ENCODE measurements at regions not wholly inside any gene's neighbourhood (a gene's known extent, or its start where the extent isn't known, plus 50 kb on each side); places are given as distances from the start of the nearest gene placed in this dataset.
A peak's percentile ranks its signal among the peaks of the same experiment; 100 is the strongest.

GRCh38 chr4:147173322-147173721, 227.7 kb upstream of the TTC29 start:
- no peak for DNase-seq (ENCODE audit: low read depth, low spot score)
- Histone ChIP-seq H3K9me3 (ENCODE audit: low read depth, low read length) (no peaks in the 10 kb centered on the region), H3K4me3 (no peak overlapping the region), H3K9ac (ENCODE audit: insufficient read length) (no peak overlapping the region), H3K27ac (no peak overlapping the region), H3K36me3 (ENCODE audit: insufficient read depth, low read length) (no peaks in the 10 kb centered on the region)
- TF ChIP-seq FOXP2 (optimal IDR thresholded peaks at IDR 0.05; ENCODE audit: control extremely low read depth, extremely low read length, insufficient read depth) (no peak), EZH2 (IDR thresholded peaks at IDR 0.05) (no peak), POLR2AphosphoS5 (IDR thresholded peaks at IDR 0.05; ENCODE audit: borderline replicate concordance, low read depth, low read length) (no peak)

- H3K9ac ChIP-seq (ENCODE audit: insufficient read length), result no peak overlapping the region
- no peaks in the 10 kb centered on the region for H3K36me3 ChIP-seq (ENCODE audit: insufficient read depth, low read length)
- no peak for DNase-seq (ENCODE audit: low read depth, low spot score)
- H3K9me3 ChIP-seq (ENCODE audit: low read depth, low read length), result no peaks in the 10 kb centered on the region
- peak overlapping the region; percentile 27 for H3K4me3 ChIP-seq
- TF ChIP-seq EZH2 (IDR thresholded peaks at IDR 0.05) (no peak), FOXP2 (optimal IDR thresholded peaks at IDR 0.05; ENCODE audit: control extremely low read depth, extremely low read length, insufficient read depth) (no peak), POLR2AphosphoS5 (IDR thresholded peaks at IDR 0.05; ENCODE audit: borderline replicate concordance, low read depth, low read length) (no peak)
- peak overlapping the region; percentile 22; the same call in 1 of the 2 replicates for H3K27ac ChIP-seq
Observed at GRCh38 chr4:147173797-147174432, 228.3 kb upstream of the TTC29 start.

GRCh38 chr4:147174591-147174990, 228.9 kb upstream of the TTC29 start:
- no peak for TF ChIP-seq EZH2 (IDR thresholded peaks at IDR 0.05)
- no peak for TF ChIP-seq FOXP2 (optimal IDR thresholded peaks at IDR 0.05; ENCODE audit: control extremely low read depth, extremely low read length, insufficient read depth)
- TF ChIP-seq POLR2AphosphoS5 (IDR thresholded peaks at IDR 0.05; ENCODE audit: borderline replicate concordance, low read depth, low read length), result no peak; the same call in 1 of the 2 replicates
- Histone ChIP-seq H3K9ac (ENCODE audit: insufficient read length) (no peak overlapping the region), H3K9me3 (ENCODE audit: low read depth, low read length) (no peaks in the 10 kb centered on the region), H3K36me3 (ENCODE audit: insufficient read depth, low read length) (no peaks in the 10 kb centered on the region), H3K4me3 (no peak overlapping the region; the same call in 1 of the 2 replicates), H3K27ac (peak overlapping the region; percentile 22; the same call in 1 of the 2 replicates)
- peak; percentile 96 for DNase-seq (ENCODE audit: low read depth, low spot score)

- no peak overlapping the region for H3K9ac ChIP-seq (ENCODE audit: insufficient read length)
- H3K27ac ChIP-seq, result no peak overlapping the region
- TF ChIP-seq EZH2 (IDR thresholded peaks at IDR 0.05) (no peak), POLR2AphosphoS5 (IDR thresholded peaks at IDR 0.05; ENCODE audit: borderline replicate concordance, low read depth, low read length) (no peak), FOXP2 (optimal IDR thresholded peaks at IDR 0.05; ENCODE audit: control extremely low read depth, extremely low read length, insufficient read depth) (no peak)
- H3K4me3 ChIP-seq, result no peak overlapping the region
- DNase-seq (ENCODE audit: low read depth, low spot score), result no peak
- no peaks in the 10 kb centered on the region for H3K9me3 ChIP-seq (ENCODE audit: low read depth, low read length)
- H3K36me3 ChIP-seq (ENCODE audit: insufficient read depth, low read length), result no peaks in the 10 kb centered on the region
Observed at GRCh38 chr4:147175460-147176025, 229.9 kb upstream of the TTC29 start.

GRCh38 chr4:147182041-147182440, 236.4 kb upstream of the TTC29 start:
- H3K27ac ChIP-seq, result no peak overlapping the region
- no peak for DNase-seq (ENCODE audit: low read depth, low spot score)
- TF ChIP-seq FOXP2 (optimal IDR thresholded peaks at IDR 0.05; ENCODE audit: control extremely low read depth, extremely low read length, insufficient read depth) (no peak), POLR2AphosphoS5 (IDR thresholded peaks at IDR 0.05; ENCODE audit: borderline replicate concordance, low read depth, low read length) (no peak), EZH2 (IDR thresholded peaks at IDR 0.05) (no peak)
- H3K9ac ChIP-seq (ENCODE audit: insufficient read length), result no peak overlapping the region
- no peaks in the 10 kb centered on the region for H3K9me3 ChIP-seq (ENCODE audit: low read depth, low read length)
- no peak overlapping the region for H3K4me3 ChIP-seq
- H3K36me3 ChIP-seq (ENCODE audit: insufficient read depth, low read length), result no peaks in the 10 kb centered on the region

- Histone ChIP-seq H3K4me3 (no peak overlapping the region), H3K9me3 (ENCODE audit: low read depth, low read length) (no peaks in the 10 kb centered on the region), H3K36me3 (ENCODE audit: insufficient read depth, low read length) (no peaks in the 10 kb centered on the region), H3K27ac (no peak overlapping the region), H3K9ac (ENCODE audit: insufficient read length) (no peak overlapping the region)
- no peak for DNase-seq (ENCODE audit: low read depth, low spot score)
- TF ChIP-seq FOXP2 (optimal IDR thresholded peaks at IDR 0.05; ENCODE audit: control extremely low read depth, extremely low read length, insufficient read depth), result no peak
- TF ChIP-seq EZH2 (IDR thresholded peaks at IDR 0.05), result no peak
- no peak for TF ChIP-seq POLR2AphosphoS5 (IDR thresholded peaks at IDR 0.05; ENCODE audit: borderline replicate concordance, low read depth, low read length)
Observed at GRCh38 chr4:147192679-147193078, 247.0 kb upstream of the TTC29 start.

- H3K9me3 ChIP-seq (ENCODE audit: low read depth, low read length), result no peaks in the 10 kb centered on the region
- H3K36me3 ChIP-seq (ENCODE audit: insufficient read depth, low read length), result no peaks in the 10 kb centered on the region
- H3K27ac ChIP-seq, result no peak overlapping the region
- no peak overlapping the region for H3K9ac ChIP-seq (ENCODE audit: insufficient read length)
- no peak for DNase-seq (ENCODE audit: low read depth, low spot score)
- no peak overlapping the region for H3K4me3 ChIP-seq
- TF ChIP-seq FOXP2 (optimal IDR thresholded peaks at IDR 0.05; ENCODE audit: control extremely low read depth, extremely low read length, insufficient read depth), result no peak
- TF ChIP-seq EZH2 (IDR thresholded peaks at IDR 0.05), result no peak
- TF ChIP-seq POLR2AphosphoS5 (IDR thresholded peaks at IDR 0.05; ENCODE audit: borderline replicate concordance, low read depth, low read length), result no peak
Observed at GRCh38 chr4:147194114-147194513, 248.4 kb upstream of the TTC29 start.

- Histone ChIP-seq H3K27ac (no peak overlapping the region), H3K4me3 (no peak overlapping the region), H3K9ac (ENCODE audit: insufficient read length) (no peak overlapping the region), H3K36me3 (ENCODE audit: insufficient read depth, low read length) (no peaks in the 10 kb centered on the region), H3K9me3 (ENCODE audit: low read depth, low read length) (no peaks in the 10 kb centered on the region)
- TF ChIP-seq EZH2 (IDR thresholded peaks at IDR 0.05) (no peak), FOXP2 (optimal IDR thresholded peaks at IDR 0.05; ENCODE audit: control extremely low read depth, extremely low read length, insufficient read depth) (no peak)
- no peak for DNase-seq (ENCODE audit: low read depth, low spot score)
Observed at GRCh38 chr4:147194604-147195003, 248.9 kb upstream of the TTC29 start.
